Inferior parietal cortex (tissue), 1 donor: ENCODE measurements at regions not wholly inside any gene's neighbourhood (a gene's known extent, or its start where the extent isn't known, plus 50 kb on each side); places are given as distances from the start of the nearest gene placed in this dataset.
"Not testable (repeated sequence)": the region's sequence is repeated elsewhere in the genome, so short reads cannot be mapped to it uniquely, and the experiment has no call there.

Source experiments
- DNase-seq: peaks from one replicate; pipeline ENCODE4 v3.0.0-alpha.2; 2016; ENCODE audit errors: extremely low spot score

DNA sequence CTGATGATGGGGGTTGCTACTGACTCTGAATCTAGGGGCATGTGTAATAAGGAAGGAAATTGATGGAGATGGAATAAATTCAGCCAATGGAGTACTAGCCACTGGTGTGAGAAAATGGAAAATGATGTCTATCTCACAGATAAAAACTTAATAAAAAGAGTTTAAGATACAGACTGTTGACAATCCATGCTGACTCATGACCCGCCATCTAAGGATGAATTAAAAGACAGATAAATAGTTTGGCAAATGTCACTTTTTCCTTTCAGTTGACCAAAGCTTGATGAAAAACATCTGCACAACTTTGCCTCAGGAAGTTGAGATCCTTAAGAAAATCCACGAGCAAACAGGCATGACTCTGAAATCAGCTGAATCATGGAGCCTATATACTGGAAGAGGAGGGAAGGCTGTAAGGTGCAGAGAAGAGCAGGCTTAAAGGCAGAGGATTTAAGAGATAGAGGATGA, 82.6 kb upstream of the BMP5 start:
- no peak for DNase-seq

- no peak for DNase-seq
Measured at GRCh38 chr6:55955684-55956083, 80.3 kb upstream of the BMP5 start.

DNA sequence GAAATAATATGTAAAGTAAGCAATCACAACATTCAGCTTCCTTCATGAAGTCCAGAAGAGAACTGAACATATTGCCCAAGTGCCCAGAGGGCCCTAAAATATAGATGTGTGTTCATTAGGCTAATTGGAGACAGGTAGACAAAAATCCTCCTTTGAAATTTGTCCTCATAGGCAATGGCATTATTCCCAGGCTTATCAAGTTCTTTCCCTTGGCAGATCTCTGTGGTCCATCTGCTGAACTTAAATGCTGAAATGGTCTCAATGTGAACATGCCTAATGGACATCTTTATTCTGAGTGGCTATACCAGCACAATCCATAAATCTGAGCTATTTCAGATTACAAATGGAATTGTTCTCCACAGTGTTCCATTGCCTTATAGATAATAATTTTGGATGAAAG, 79.0 kb upstream of the BMP5 start:
- DNase-seq, result no peak

DNA sequence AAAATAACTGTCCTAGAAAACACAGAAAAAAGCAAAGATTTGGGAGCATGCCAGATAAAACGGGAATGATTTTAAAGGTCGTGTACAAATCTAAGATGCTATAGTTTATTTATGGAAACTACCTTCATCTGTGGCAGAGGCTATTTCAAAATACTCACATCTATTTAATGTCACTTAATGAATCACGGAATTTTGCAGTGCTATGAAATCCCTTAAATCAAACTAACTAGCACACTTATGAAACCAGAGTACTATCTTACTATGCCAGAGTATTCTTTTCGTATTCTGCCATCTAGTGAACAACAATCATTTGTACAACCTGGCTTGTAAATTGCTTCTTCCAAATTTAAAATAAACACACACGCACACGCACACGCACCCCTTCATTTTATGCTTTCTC, 77.9 kb upstream of the BMP5 start:
- DNase-seq, result no peak

GRCh38 chr6:55950071-55950814, 74.9 kb upstream of the BMP5 start:
- no peak for DNase-seq

GRCh38 chr6:55943329-55943728, 67.9 kb upstream of the BMP5 start:
- no peak for DNase-seq

- DNase-seq, result no peak
Measured at GRCh38 chr6:55941702-55942101, 66.3 kb upstream of the BMP5 start.

DNA sequence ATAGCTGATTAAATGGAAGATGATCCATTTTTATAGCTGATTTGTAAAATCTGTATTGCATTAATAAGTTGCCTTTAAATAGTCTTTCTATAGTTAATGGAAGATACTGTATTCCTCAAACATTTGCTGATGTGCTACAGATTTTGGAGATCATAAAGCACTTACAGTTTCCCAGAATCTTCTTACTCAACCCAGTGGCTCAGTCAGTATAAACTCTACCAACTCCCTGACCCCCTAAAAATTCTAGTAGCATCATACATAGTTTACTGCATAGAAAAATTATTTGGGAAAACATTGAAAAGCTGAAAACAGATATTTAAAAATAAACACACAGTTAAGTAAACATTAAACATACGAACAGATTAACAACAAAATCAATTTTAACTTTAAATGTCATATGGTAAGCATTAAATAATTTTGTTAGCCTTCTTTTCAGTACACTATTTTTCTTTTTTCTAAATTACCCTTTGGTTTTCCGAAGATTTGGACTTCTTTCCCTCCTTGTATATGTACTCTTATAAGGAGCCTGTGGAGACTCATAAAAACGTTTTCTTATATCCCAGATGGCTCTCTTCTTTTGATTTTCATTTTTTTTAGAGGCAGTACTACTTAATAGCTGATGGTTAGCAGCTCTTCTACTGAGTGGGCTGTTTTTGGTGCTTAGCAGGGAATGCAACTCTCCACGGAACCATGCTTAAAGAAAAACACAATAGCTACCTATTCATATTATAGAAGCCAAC, 62.7 kb upstream of the BMP5 start:
- no peak for DNase-seq

DNA sequence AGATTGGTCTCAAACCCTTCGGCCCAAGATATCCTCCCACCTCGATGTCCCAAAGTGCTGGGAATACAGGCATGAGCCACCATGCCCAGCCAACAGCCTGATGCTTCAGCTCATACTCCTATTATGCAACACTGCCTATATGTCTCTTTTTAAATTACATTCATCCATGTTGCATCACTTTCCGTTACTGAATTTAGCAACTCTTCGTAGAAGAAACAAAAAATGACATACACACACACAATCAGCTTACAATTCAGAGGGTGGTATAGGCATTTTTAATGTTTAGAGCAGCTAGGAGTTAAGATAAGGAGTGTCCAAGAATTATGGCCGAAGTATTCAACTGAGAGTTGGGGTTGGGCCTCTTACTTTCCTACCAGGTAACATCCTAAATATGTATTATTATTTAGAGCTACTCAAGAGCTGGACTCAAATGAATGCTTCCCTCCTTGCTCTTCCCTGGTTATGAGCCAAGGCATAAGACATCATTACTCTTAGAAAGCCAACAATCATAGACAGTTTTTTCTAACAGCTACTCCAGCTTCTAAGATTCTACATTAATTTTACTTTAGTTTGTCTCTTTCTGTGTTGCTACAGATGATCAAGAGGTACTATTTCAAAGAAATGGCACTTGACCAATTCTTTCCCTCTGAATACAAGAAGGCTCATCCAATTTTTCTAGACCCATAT, 62.0 kb upstream of the BMP5 start:
- no peak for DNase-seq

GRCh38 chr6:55931101-55931500, 55.7 kb upstream of the BMP5 start:
- DNase-seq, result no peak

GRCh38 chr6:55927713-55928112, 52.3 kb upstream of the BMP5 start:
- DNase-seq, result not testable (repeated sequence)

DNA sequence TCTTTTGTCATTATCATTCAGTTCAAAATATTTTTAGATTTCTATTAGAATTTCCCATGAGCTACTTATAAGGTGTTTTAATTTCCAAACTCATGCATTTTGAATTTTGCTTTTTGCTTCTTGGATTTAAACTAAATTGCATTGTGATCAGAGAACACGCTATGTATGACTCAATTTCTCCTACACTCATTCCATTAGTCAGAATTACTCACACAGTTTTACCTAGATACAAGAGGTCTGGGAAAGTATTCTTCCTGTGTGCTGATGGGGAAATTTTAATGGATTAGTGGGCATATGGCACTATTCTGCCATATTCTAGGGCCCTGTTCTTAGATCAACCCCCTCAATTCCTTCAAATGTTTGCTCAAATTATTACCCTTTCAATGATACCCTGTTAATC, 49.9 kb upstream of the BMP5 start:
- DNase-seq, result no peak
